A549 (cell line): ENCODE measurements at regions not wholly inside any gene's neighbourhood (a gene's known extent, or its start where the extent isn't known, plus 50 kb on each side); places are given as distances from the start of the nearest gene placed in this dataset.

Source experiments
- ATAC-seq, 2 experiments: fragments of 200-7000 bp in 1 of 2; fragments of >200 bp in 1 of 2; cut with Nextera tagmentation in 1 of 2; cut with Tn5 transposase in 1 of 2; 3 replicates each; pipeline versions ENCODE4 v1.8.0 to v1.9.1; 2018 to 2020; ENCODE audit warnings: mild to moderate bottlenecking in 1 of 2, moderate library complexity in 1 of 2
- CTCF ChIA-PET: fragments of 300-600 bp; sonication (Branson Sonifier 250); formaldehyde crosslinking; extraction: SDS; loops from one replicate; lab custom pipeline; 2021; ENCODE audit warnings: antibody characterized with exemption, inconsistent platforms; lab: Yijun Ruan, JAX
- POLR2A ChIA-PET: fragments of 350-600 bp; formaldehyde crosslinking; extraction: SDS; loops from one replicate; lab custom pipeline; 2021; ENCODE audit warnings: antibody characterized with exemption, inconsistent platforms; lab: Yijun Ruan, JAX
- DNase-seq, 2 experiments: peaks; one replicate each; pipeline versions ENCODE4 v3.0.0 to v3.0.0-alpha.2; 2011 to 2016; ENCODE audit warnings: low read depth in 1 of 2, low spot score in 1 of 2
- FAIRE-seq: peaks from 2 replicates; lab custom pipeline; 2011; peaks lifted over from hg19 to GRCh38; lab: Jason Lieb, UNC
- H3K27ac ChIP-seq, 2 experiments: fragments of >200 bp; sonication (Bioruptor Twin); formaldehyde crosslinking; 3 replicates each; pipeline ENCODE4 v1.5.1; 2016 to 2017
- H3K4me1 ChIP-seq: fragments of >200 bp; sonication (Bioruptor Twin); formaldehyde crosslinking; 3 replicates; pipeline ENCODE4 v1.6.1; 2016
- H3K4me2 ChIP-seq: fragments of >200 bp; sonication (Bioruptor Twin); formaldehyde crosslinking; 3 replicates; pipeline ENCODE4 v1.6.1; 2016
- H3K4me3 ChIP-seq: fragments of >200 bp; sonication (Bioruptor Twin); formaldehyde crosslinking; 3 replicates; pipeline ENCODE4 v1.5.1; 2016
- H3K9me3 ChIP-seq: fragments of >200 bp; sonication (Bioruptor Twin); formaldehyde crosslinking; 3 replicates; pipeline ENCODE4 v1.6.1; 2016
- CBX8 ChIP-seq: fragments of 200-600 bp; sonication (generic); IDR thresholded peaks from 2 replicates; pipeline ENCODE4 v1.6.1; 2016
- CHD2 ChIP-seq: fragments of 150-350 bp; IDR thresholded peaks from 2 replicates; pipeline ENCODE4 v1.6.1; 2014; ENCODE audit warnings: low read length; ENCODE audit not compliant: partially characterized antibody
- EP300 ChIP-seq, 2 experiments: fragments of >200 bp; sonication (Bioruptor Twin); formaldehyde crosslinking; IDR thresholded peaks; 2 replicates in 1 of 2; 3 replicates in 1 of 2; pipeline ENCODE4 v1.6.1; 2016 to 2017
- FOSB ChIP-seq: fragments of 250-450 bp; sonication (Bioruptor Pico); IDR thresholded peaks from 2 replicates; pipeline ENCODE4 v1.5.0; 2020; ENCODE audit warnings: mild to moderate bottlenecking, moderate library complexity
- FOSL2 ChIP-seq, 2 experiments: fragments of 450-650 bp in 1 of 2; fragments of >200 bp in 1 of 2; sonication (Bioruptor Twin) in 1 of 2; formaldehyde crosslinking; IDR thresholded peaks; 2 replicates each; pipeline versions ENCODE4 v1.5.0 to v1.6.1; 2016 to 2020; ENCODE audit warnings: mild to moderate bottlenecking in 1 of 2, moderate library complexity in 1 of 2
- FOXS1 ChIP-seq: fragments of 250-450 bp; sonication (Bioruptor Pico); IDR thresholded peaks from 2 replicates; pipeline ENCODE4 v1.5.0; 2020; ENCODE audit warnings: mild to moderate bottlenecking, moderate library complexity
- HDAC2 ChIP-seq: fragments of 200-600 bp; sonication (generic); IDR thresholded peaks from 2 replicates; pipeline ENCODE4 v1.6.1; 2016
- HEYL ChIP-seq: fragments of 250-450 bp; sonication (Bioruptor Pico); IDR thresholded peaks from 2 replicates; pipeline ENCODE4 v1.8.0; 2021; ENCODE audit warnings: mild to moderate bottlenecking, moderate library complexity
- HOXA7 ChIP-seq: fragments of 250-450 bp; sonication (Bioruptor Pico); IDR thresholded peaks from 2 replicates; pipeline ENCODE4 v1.5.0; 2020; ENCODE audit warnings: mild to moderate bottlenecking, moderate library complexity
- HOXB13 ChIP-seq: fragments of 250-450 bp; sonication (Bioruptor Pico); IDR thresholded peaks from 2 replicates; pipeline ENCODE4 v1.5.0; 2020; ENCODE audit warnings: low read depth, mild to moderate bottlenecking, moderate library complexity
- JUN ChIP-seq, 2 experiments: fragments of >200 bp; sonication (Bioruptor Twin); formaldehyde crosslinking; IDR thresholded peaks; 2 replicates in 1 of 2; 3 replicates in 1 of 2; pipeline ENCODE4 v1.6.1; 2016 to 2017
- MAFK ChIP-seq: fragments of 450-650 bp; IDR thresholded peaks from 2 replicates; pipeline ENCODE4 v1.6.1; 2014; ENCODE audit not compliant: partially characterized antibody
- NFE2L2 ChIP-seq: fragments of 150-350 bp; conservative IDR thresholded peaks from 2 replicates; pipeline ENCODE4 v1.6.1; 2014; ENCODE audit warnings: low read length
- NPAS2 ChIP-seq: fragments of 250-450 bp; sonication (Bioruptor Pico); IDR thresholded peaks from 2 replicates; pipeline ENCODE4 v1.8.0; 2022; ENCODE audit warnings: mild to moderate bottlenecking, moderate library complexity, borderline replicate concordance
- NR3C1 ChIP-seq: fragments of >200 bp; sonication (Bioruptor Twin); formaldehyde crosslinking; IDR thresholded peaks from 3 replicates; pipeline ENCODE4 v1.6.1; 2017
- PHF8 ChIP-seq: fragments of 200-600 bp; sonication (generic); IDR thresholded peaks from 2 replicates; pipeline ENCODE4 v1.6.1; 2016; ENCODE audit warnings: low read depth, mild to moderate bottlenecking, antibody characterized with exemption, moderate library complexity, borderline replicate concordance
- POLR2AphosphoS2 ChIP-seq: conservative IDR thresholded peaks from 2 replicates; pipeline ENCODE4 v1.6.1; 2012; ENCODE audit warnings: low read length, improper control_type of control experiment, inconsistent platforms
- RARB ChIP-seq: fragments of 250-450 bp; sonication (Bioruptor Pico); IDR thresholded peaks from 2 replicates; pipeline ENCODE4 v1.8.0; 2021; ENCODE audit warnings: mild to moderate bottlenecking, moderate library complexity
- TFCP2L1 ChIP-seq: fragments of 250-450 bp; sonication (Bioruptor Pico); IDR thresholded peaks from 2 replicates; pipeline ENCODE4 v1.5.0; 2021; ENCODE audit warnings: mild to moderate bottlenecking
- TP53 ChIP-seq: fragments of 250-450 bp; sonication (Bioruptor Pico); IDR thresholded peaks from 2 replicates; pipeline ENCODE4 v1.5.0; 2021; ENCODE audit warnings: mild to moderate bottlenecking, moderate library complexity
- ZFP36 ChIP-seq: fragments of 450-650 bp; IDR thresholded peaks from 2 replicates; pipeline ENCODE4 v1.6.1; 2014; ENCODE audit warnings: borderline replicate concordance; ENCODE audit not compliant: partially characterized antibody
- WGBS: methylation state at CpG from one replicate; pipeline ENCODE4 v1.1.6; 2017; ENCODE audit errors: missing lambda C conversion rate; 5-methylcytosine and 5-hydroxymethylcytosine counted together
- TF ChIP-seq, protein P1 (sequence below): IDR thresholded peaks from 2 replicates; pipeline ENCODE4 v1.6.1; 2012; ENCODE audit warnings: low read depth, borderline replicate concordance
- TF ChIP-seq, protein P2 (sequence below): IDR thresholded peaks from 2 replicates; pipeline ENCODE4 v1.6.1; 2012
- TF ChIP-seq, protein P3 (sequence below): fragments of >200 bp; sonication (Bioruptor Twin); formaldehyde crosslinking; IDR thresholded peaks from 3 replicates; pipeline ENCODE4 v1.6.1; 2016
- TF ChIP-seq, protein P4 (sequence below): fragments of >200 bp; sonication (Bioruptor Twin); formaldehyde crosslinking; IDR thresholded peaks from 3 replicates; pipeline ENCODE4 v1.5.1; 2016
- TF ChIP-seq, protein P5 (sequence below): fragments of 200-600 bp; sonication (generic); IDR thresholded peaks from 2 replicates; pipeline ENCODE4 v1.6.1; 2016; ENCODE audit warnings: antibody characterized with exemption, mild to moderate bottlenecking, moderate library complexity

DNA sequence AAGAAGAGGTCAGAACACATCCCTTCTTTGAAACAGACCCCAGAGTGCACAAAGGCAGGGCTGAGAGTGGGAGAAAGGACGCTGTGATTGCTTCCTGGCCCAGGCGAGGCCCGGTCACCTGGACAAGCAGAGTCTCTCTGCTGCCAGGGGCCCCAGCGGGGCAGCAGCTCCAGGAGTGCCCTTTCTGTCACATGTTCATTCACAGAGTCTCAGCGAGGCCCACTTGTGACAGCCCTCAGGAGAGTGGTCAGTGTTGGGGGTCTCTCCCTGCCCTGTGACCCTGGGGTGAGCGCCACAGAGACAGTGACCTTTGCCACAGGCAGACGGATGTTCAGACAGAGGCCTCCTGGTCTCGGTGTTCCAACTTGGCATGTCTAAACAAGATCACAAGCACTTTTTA, 130.2 kb upstream of the IRX4 start:
- WGBS: 43% methylated on average over 7 of the region's 8 CpGs
- POLR2A ChIA-PET: no interaction called here
- TF ChIP-seq NPAS2 (no peak), NR3C1 (no peak), HDAC2 (no peak), PHF8 (no peak), POLR2AphosphoS2 (no peak), RARB (CRISPR knock-in tag) (no peak), JUN (IDR thresholded peaks at IDR 0.05) (no peak), NFE2L2 (no peak), FOSL2 (IDR thresholded peaks at IDR 0.05) (no peak), FOSL2 (CRISPR knock-in tag; IDR thresholded peaks at IDR 0.05) (no peak)
- TF ChIP-seq, all 56 proteins: peak for 0
- Histone ChIP-seq H3K4me2 (no peak overlapping the region), H3K4me3 (no peak overlapping the region), H3K9me3 (no peaks in the 10 kb centered on the region), H3K27ac (no peak overlapping the region), H3K4me1 (no peaks in the 10 kb centered on the region)
- FAIRE-seq (no peak), ATAC-seq (no peak), DNase-seq (no peak)
- CTCF ChIA-PET: no interaction called here

DNA sequence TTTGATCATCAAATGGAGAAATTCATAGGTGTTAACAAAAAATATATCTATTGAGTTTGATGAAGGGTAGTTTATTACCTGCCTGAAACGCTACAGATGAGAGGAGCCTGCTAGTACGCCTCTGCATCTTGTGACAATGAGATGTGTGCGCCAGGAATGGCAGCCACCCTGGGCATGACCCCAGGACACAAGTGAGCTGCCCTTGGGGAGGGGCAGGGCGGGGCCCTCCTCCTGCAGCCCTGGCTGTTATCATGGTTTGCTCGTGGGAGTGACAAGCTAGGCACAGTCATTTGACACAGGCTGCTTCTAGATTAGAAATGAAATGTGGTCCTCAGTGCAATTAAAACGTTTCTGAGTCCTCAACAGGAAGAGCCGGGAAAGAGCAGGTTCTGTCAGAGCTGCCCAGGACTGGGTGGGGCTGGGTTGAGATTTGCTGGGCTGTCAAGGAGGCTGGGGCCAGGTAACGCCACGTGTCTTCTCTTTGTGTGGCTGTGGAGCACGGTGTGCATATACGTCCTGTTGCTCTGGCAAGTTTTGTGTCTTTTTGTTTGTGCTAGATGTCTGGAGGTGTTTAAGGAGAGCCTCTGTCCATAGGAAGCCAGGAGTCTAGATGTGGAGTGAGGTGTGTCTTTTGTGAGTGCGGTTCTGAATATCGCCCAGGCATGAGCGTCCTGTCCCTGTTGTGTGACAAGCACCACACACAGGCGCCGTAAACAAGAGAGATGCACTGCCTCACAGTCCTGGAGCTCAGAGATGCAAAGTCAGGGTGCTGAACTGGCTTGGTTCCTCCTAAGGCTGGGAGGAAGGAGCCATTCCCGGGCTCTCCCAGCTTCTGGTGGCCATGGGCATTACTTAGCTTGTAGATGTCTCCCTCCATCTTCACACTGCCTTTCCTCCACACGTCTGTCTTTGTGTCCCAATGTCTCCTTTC, 129.0 kb upstream of the IRX4 start:
- no peak for FAIRE-seq
- CTCF ChIA-PET: no interaction called here
- no peak for ATAC-seq

More for the DNA sequence above, 129.0 kb upstream of the IRX4 start:
- Histone ChIP-seq H3K4me1 (no peaks in the 10 kb centered on the region), H3K4me3 (no peak overlapping the region), H3K4me2 (no peak overlapping the region), H3K9me3 (no peaks in the 10 kb centered on the region), H3K27ac (no peak overlapping the region)
- WGBS: 33% methylated on average over 17 of the region's 18 CpGs
- TF ChIP-seq, protein P1, sequence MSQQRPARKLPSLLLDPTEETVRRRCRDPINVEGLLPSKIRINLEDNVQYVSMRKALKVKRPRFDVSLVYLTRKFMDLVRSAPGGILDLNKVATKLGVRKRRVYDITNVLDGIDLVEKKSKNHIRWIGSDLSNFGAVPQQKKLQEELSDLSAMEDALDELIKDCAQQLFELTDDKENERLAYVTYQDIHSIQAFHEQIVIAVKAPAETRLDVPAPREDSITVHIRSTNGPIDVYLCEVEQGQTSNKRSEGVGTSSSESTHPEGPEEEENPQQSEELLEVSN: no peak
- TF ChIP-seq, protein P2, sequence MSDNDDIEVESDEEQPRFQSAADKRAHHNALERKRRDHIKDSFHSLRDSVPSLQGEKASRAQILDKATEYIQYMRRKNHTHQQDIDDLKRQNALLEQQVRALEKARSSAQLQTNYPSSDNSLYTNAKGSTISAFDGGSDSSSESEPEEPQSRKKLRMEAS: no peak
- no peak for TF ChIP-seq HDAC2
- TF ChIP-seq, protein P3, sequence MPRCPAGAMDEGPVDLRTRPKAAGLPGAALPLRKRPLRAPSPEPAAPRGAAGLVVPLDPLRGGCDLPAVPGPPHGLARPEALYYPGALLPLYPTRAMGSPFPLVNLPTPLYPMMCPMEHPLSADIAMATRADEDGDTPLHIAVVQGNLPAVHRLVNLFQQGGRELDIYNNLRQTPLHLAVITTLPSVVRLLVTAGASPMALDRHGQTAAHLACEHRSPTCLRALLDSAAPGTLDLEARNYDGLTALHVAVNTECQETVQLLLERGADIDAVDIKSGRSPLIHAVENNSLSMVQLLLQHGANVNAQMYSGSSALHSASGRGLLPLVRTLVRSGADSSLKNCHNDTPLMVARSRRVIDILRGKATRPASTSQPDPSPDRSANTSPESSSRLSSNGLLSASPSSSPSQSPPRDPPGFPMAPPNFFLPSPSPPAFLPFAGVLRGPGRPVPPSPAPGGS: no peak
- no peak for TF ChIP-seq HOXA7 (CRISPR knock-in tag)
- no peak for TF ChIP-seq TFCP2L1 (CRISPR knock-in tag)
- no peak for TF ChIP-seq HOXB13 (CRISPR knock-in tag)
- no peak for TF ChIP-seq EP300 (IDR thresholded peaks at IDR 0.05)
- no peak for TF ChIP-seq FOSL2 (IDR thresholded peaks at IDR 0.05)
- no peak for TF ChIP-seq FOSL2 (CRISPR knock-in tag; IDR thresholded peaks at IDR 0.05)
- TF ChIP-seq JUN (IDR thresholded peaks at IDR 0.05): no peak
- no peak for TF ChIP-seq CHD2
- TF ChIP-seq ZFP36: no peak
- no peak for TF ChIP-seq TP53 (CRISPR knock-in tag)
- TF ChIP-seq HEYL (CRISPR knock-in tag): no peak
- TF ChIP-seq MAFK: no peak
- TF ChIP-seq FOSB: no peak
- TF ChIP-seq, protein P4, sequence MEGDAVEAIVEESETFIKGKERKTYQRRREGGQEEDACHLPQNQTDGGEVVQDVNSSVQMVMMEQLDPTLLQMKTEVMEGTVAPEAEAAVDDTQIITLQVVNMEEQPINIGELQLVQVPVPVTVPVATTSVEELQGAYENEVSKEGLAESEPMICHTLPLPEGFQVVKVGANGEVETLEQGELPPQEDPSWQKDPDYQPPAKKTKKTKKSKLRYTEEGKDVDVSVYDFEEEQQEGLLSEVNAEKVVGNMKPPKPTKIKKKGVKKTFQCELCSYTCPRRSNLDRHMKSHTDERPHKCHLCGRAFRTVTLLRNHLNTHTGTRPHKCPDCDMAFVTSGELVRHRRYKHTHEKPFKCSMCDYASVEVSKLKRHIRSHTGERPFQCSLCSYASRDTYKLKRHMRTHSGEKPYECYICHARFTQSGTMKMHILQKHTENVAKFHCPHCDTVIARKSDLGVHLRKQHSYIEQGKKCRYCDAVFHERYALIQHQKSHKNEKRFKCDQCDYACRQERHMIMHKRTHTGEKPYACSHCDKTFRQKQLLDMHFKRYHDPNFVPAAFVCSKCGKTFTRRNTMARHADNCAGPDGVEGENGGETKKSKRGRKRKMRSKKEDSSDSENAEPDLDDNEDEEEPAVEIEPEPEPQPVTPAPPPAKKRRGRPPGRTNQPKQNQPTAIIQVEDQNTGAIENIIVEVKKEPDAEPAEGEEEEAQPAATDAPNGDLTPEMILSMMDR: no peak
- TF ChIP-seq, protein P5, sequence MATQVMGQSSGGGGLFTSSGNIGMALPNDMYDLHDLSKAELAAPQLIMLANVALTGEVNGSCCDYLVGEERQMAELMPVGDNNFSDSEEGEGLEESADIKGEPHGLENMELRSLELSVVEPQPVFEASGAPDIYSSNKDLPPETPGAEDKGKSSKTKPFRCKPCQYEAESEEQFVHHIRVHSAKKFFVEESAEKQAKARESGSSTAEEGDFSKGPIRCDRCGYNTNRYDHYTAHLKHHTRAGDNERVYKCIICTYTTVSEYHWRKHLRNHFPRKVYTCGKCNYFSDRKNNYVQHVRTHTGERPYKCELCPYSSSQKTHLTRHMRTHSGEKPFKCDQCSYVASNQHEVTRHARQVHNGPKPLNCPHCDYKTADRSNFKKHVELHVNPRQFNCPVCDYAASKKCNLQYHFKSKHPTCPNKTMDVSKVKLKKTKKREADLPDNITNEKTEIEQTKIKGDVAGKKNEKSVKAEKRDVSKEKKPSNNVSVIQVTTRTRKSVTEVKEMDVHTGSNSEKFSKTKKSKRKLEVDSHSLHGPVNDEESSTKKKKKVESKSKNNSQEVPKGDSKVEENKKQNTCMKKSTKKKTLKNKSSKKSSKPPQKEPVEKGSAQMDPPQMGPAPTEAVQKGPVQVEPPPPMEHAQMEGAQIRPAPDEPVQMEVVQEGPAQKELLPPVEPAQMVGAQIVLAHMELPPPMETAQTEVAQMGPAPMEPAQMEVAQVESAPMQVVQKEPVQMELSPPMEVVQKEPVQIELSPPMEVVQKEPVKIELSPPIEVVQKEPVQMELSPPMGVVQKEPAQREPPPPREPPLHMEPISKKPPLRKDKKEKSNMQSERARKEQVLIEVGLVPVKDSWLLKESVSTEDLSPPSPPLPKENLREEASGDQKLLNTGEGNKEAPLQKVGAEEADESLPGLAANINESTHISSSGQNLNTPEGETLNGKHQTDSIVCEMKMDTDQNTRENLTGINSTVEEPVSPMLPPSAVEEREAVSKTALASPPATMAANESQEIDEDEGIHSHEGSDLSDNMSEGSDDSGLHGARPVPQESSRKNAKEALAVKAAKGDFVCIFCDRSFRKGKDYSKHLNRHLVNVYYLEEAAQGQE: no peak
- TF ChIP-seq FOXS1 (CRISPR knock-in tag): no peak
- no peak for TF ChIP-seq CBX8
- DNase-seq: no peak
- POLR2A ChIA-PET: no interaction called here
